WTC11 (cell line): ENCODE measurements at regions not wholly inside any gene's neighbourhood (a gene's known extent, or its start where the extent isn't known, plus 50 kb on each side); places are given as distances from the start of the nearest gene placed in this dataset.

Source experiments
- ATAC-seq: fragments of 200-7000 bp; cut with Tn5 transposase; 2 replicates; pipeline ENCODE4 v1.10.0; 2021; ENCODE audit warnings: mild to moderate bottlenecking, moderate library complexity
- CTCF ChIA-PET: fragments of 300-600 bp; sonication (Branson Sonifier 250); formaldehyde crosslinking; loops from one replicate; lab custom pipeline; 2021; ENCODE audit warnings: antibody characterized with exemption; lab: Charles Lee
- POLR2A ChIA-PET: fragments of 350-600 bp; sonication (Branson Sonifier 250); formaldehyde crosslinking; loops from one replicate; lab custom pipeline; 2021; ENCODE audit warnings: antibody characterized with exemption; lab: Charles Lee
- DNase-seq: peaks from one replicate; pipeline ENCODE4 v3.0.0; 2021; ENCODE audit warnings: low spot score
- H3K27ac Mint-ChIP-seq: 2 replicates; pipeline ENCODE4 v1.8.0; 2021; ENCODE audit warnings: mixed read lengths
- H3K27me3 Mint-ChIP-seq: 2 replicates; pipeline ENCODE4 v1.8.0; 2021; ENCODE audit warnings: low read depth, mild to moderate bottlenecking, moderate library complexity, mixed read lengths
- H3K36me3 Mint-ChIP-seq: 2 replicates; pipeline ENCODE4 v1.8.0; 2021; ENCODE audit warnings: mixed read lengths
- H3K4me1 Mint-ChIP-seq: 2 replicates; pipeline ENCODE4 v1.8.0; 2022; ENCODE audit warnings: mixed read lengths
- H3K4me3 Mint-ChIP-seq: 2 replicates; pipeline ENCODE4 v1.8.0; 2021; ENCODE audit warnings: mild to moderate bottlenecking, moderate library complexity, mixed read lengths
- H3K9me3 Mint-ChIP-seq: 2 replicates; pipeline ENCODE4 v1.8.0; 2021; ENCODE audit warnings: mixed read lengths
- AFF4 ChIP-seq: sonication (generic); formaldehyde crosslinking; IDR thresholded peaks from 2 replicates; pipeline ENCODE4 v1.8.1; 2023; ENCODE audit warnings: mild to moderate bottlenecking, missing genetic modification reagents, borderline replicate concordance
- ATF1 ChIP-seq: sonication (generic); formaldehyde crosslinking; IDR thresholded peaks from 2 replicates; pipeline ENCODE4 v1.8.1; 2023; ENCODE audit warnings: mild to moderate bottlenecking, moderate library complexity, missing genetic modification reagents
- FOXP4 ChIP-seq: sonication (generic); formaldehyde crosslinking; IDR thresholded peaks from 2 replicates; pipeline ENCODE4 v1.8.0; 2022; ENCODE audit warnings: mild to moderate bottlenecking, missing genetic modification reagents
- KAT7 ChIP-seq: sonication (generic); formaldehyde crosslinking; IDR thresholded peaks from 2 replicates; pipeline ENCODE4 v1.8.1; 2023; ENCODE audit warnings: missing genetic modification reagents, mild to moderate bottlenecking, borderline replicate concordance
- MXD4 ChIP-seq: fragments of 250-450 bp; sonication (Bioruptor Pico); IDR thresholded peaks from 2 replicates; pipeline ENCODE4 v1.8.0; 2021; ENCODE audit warnings: mild to moderate bottlenecking, moderate library complexity, borderline replicate concordance
- PRDM15 ChIP-seq: sonication (generic); formaldehyde crosslinking; IDR thresholded peaks from 2 replicates; pipeline ENCODE4 v1.8.0; 2022; ENCODE audit warnings: missing genetic modification reagents
- RORB ChIP-seq: fragments of 250-450 bp; sonication (Bioruptor Pico); IDR thresholded peaks from 2 replicates; pipeline ENCODE4 v1.9.0; 2021; ENCODE audit warnings: mild to moderate bottlenecking
- TEAD1 ChIP-seq: sonication (generic); formaldehyde crosslinking; IDR thresholded peaks from 2 replicates; pipeline ENCODE4 v1.8.0; 2022; ENCODE audit warnings: mild to moderate bottlenecking, missing genetic modification reagents
- TP53 ChIP-seq: sonication (generic); formaldehyde crosslinking; IDR thresholded peaks from 2 replicates; pipeline ENCODE4 v1.8.1; 2023; ENCODE audit warnings: mild to moderate bottlenecking, missing genetic modification reagents
- USF2 ChIP-seq: sonication (generic); formaldehyde crosslinking; IDR thresholded peaks from 2 replicates; pipeline ENCODE4 v1.8.1; 2023; ENCODE audit warnings: mild to moderate bottlenecking, missing genetic modification reagents, moderate library complexity
- ZBTB21 ChIP-seq: sonication (generic); formaldehyde crosslinking; IDR thresholded peaks from 2 replicates; pipeline ENCODE4 v1.8.1; 2023; ENCODE audit warnings: mild to moderate bottlenecking, missing genetic modification reagents, borderline replicate concordance
- ZNF232 ChIP-seq: sonication (generic); formaldehyde crosslinking; IDR thresholded peaks from 2 replicates; pipeline ENCODE4 v1.8.0; 2022; ENCODE audit warnings: mild to moderate bottlenecking, missing genetic modification reagents
- ZNF423 ChIP-seq: fragments of 250-450 bp; sonication (Bioruptor Pico); IDR thresholded peaks from 2 replicates; pipeline ENCODE4 v2.1.2; 2022; ENCODE audit warnings: mild to moderate bottlenecking, moderate library complexity
- ZNF671 ChIP-seq: fragments of 250-450 bp; sonication (Bioruptor Pico); IDR thresholded peaks from 2 replicates; pipeline ENCODE4 v1.8.0; 2021; ENCODE audit warnings: mild to moderate bottlenecking
- TF ChIP-seq, protein P1 (sequence below): fragments of 250-450 bp; sonication (Bioruptor Pico); conservative IDR thresholded peaks from 2 replicates; pipeline ENCODE4 v1.9.0; 2021; ENCODE audit warnings: mild to moderate bottlenecking
- TF ChIP-seq, protein P2 (sequence below): sonication (generic); formaldehyde crosslinking; IDR thresholded peaks from 2 replicates; pipeline ENCODE4 v1.8.0; 2023; ENCODE audit warnings: mild to moderate bottlenecking, missing genetic modification reagents
- TF ChIP-seq, protein P3 (sequence below): fragments of 250-450 bp; sonication (Bioruptor Pico); IDR thresholded peaks from 2 replicates; pipeline ENCODE4 v1.9.0; 2021; ENCODE audit warnings: mild to moderate bottlenecking, borderline replicate concordance

DNA sequence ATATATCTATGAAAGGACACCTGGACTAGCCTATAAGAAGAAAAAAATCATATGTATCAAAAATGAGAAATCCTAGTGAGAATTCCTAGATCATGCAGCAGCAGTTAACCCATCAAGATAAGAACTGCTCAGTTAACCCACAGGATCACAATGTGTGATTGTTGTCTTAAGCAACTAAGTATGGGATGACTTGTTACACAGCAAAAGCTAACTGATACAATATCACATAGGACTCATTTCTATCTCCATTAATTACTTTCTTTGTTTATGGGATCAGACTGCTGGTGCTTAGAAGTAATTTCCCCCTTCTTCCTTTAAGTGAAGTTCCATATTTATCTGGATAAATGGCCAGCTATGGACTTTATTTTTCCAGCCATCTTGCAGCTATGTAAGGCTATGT, 280.8 kb upstream of the MARCKS start:
- Mint-ChIP-seq H3K36me3 (peaks cover 10% of the 10 kb centered on the region), H3K4me1 (peaks cover 10% of the 10 kb centered on the region), H3K27me3 (no peaks in the 10 kb centered on the region; the same call in 1 of the 2 replicates), H3K4me3 (no peak overlapping the region), H3K9me3 (peaks cover 22% of the 10 kb centered on the region), H3K27ac (no peak overlapping the region)
- CTCF ChIA-PET, result interaction anchor here (1.3 kb wide), 1 partner anchor 282 kb away, joined by 4 read pairs; no protein-coding TSS in a partner anchor
- POLR2A ChIA-PET, result no interaction called here
- DNase-seq (no peak), ATAC-seq (no peak)
- TF ChIP-seq RORB (no peak), ZNF671 (CRISPR knock-in tag) (no peak), ATF1 (CRISPR knock-in tag) (no peak), USF2 (CRISPR knock-in tag) (no peak), MXD4 (CRISPR knock-in tag) (no peak), TEAD1 (CRISPR knock-in tag) (no peak), ZNF232 (no peak), ZNF423 (no peak), AFF4 (CRISPR knock-in tag) (no peak), PRDM15 (CRISPR knock-in tag) (no peak), TP53 (CRISPR knock-in tag) (no peak), KAT7 (no peak), FOXP4 (no peak), ZBTB21 (CRISPR knock-in tag) (no peak)
- TF ChIP-seq, protein P1, sequence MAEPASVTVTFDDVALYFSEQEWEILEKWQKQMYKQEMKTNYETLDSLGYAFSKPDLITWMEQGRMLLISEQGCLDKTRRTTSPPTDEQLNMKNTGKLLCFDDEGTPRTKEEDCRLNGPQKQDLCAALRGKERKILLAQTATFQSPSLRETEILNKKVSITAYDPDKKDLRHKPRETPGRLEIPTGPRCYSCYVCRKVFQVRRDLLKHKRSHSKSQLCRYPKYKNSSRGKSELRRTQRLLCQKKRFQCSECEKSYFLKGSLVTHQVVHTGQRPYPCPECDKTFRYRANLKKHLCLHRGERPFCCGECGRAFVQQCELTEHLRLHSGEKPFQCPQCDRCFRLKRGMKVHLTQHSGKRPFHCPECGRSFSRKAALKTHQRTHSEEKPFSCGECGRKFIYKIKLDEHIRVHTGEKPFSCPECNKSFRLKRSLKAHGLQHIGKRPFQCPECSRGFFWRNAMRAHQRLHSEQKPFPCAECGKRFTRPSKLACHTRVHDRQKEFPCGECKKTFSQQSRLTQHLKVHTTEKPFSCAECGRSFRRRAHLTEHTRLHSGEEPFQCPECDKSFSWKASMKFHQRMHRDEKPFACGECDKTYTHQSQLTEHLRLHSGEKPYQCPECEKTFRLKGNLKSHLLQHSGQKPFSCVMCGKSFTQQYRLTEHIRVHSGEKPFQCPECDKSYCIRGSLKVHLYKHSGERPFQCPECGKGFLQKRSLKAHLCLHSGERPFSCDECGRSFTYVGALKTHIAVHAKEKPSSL (CRISPR knock-in tag), result no peak
- TF ChIP-seq, protein P2, sequence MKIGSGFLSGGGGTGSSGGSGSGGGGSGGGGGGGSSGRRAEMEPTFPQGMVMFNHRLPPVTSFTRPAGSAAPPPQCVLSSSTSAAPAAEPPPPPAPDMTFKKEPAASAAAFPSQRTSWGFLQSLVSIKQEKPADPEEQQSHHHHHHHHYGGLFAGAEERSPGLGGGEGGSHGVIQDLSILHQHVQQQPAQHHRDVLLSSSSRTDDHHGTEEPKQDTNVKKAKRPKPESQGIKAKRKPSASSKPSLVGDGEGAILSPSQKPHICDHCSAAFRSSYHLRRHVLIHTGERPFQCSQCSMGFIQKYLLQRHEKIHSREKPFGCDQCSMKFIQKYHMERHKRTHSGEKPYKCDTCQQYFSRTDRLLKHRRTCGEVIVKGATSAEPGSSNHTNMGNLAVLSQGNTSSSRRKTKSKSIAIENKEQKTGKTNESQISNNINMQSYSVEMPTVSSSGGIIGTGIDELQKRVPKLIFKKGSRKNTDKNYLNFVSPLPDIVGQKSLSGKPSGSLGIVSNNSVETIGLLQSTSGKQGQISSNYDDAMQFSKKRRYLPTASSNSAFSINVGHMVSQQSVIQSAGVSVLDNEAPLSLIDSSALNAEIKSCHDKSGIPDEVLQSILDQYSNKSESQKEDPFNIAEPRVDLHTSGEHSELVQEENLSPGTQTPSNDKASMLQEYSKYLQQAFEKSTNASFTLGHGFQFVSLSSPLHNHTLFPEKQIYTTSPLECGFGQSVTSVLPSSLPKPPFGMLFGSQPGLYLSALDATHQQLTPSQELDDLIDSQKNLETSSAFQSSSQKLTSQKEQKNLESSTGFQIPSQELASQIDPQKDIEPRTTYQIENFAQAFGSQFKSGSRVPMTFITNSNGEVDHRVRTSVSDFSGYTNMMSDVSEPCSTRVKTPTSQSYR, result no peak
- TF ChIP-seq, protein P3, sequence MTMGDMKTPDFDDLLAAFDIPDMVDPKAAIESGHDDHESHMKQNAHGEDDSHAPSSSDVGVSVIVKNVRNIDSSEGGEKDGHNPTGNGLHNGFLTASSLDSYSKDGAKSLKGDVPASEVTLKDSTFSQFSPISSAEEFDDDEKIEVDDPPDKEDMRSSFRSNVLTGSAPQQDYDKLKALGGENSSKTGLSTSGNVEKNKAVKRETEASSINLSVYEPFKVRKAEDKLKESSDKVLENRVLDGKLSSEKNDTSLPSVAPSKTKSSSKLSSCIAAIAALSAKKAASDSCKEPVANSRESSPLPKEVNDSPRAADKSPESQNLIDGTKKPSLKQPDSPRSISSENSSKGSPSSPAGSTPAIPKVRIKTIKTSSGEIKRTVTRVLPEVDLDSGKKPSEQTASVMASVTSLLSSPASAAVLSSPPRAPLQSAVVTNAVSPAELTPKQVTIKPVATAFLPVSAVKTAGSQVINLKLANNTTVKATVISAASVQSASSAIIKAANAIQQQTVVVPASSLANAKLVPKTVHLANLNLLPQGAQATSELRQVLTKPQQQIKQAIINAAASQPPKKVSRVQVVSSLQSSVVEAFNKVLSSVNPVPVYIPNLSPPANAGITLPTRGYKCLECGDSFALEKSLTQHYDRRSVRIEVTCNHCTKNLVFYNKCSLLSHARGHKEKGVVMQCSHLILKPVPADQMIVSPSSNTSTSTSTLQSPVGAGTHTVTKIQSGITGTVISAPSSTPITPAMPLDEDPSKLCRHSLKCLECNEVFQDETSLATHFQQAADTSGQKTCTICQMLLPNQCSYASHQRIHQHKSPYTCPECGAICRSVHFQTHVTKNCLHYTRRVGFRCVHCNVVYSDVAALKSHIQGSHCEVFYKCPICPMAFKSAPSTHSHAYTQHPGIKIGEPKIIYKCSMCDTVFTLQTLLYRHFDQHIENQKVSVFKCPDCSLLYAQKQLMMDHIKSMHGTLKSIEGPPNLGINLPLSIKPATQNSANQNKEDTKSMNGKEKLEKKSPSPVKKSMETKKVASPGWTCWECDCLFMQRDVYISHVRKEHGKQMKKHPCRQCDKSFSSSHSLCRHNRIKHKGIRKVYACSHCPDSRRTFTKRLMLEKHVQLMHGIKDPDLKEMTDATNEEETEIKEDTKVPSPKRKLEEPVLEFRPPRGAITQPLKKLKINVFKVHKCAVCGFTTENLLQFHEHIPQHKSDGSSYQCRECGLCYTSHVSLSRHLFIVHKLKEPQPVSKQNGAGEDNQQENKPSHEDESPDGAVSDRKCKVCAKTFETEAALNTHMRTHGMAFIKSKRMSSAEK (CRISPR knock-in tag), result no peak
